ENCODE measurements at regions not wholly inside any gene's neighbourhood (a gene's known extent, or its start where the extent isn't known, plus 50 kb on each side); places are given as distances from the start of the nearest gene placed in this dataset.

DNA sequence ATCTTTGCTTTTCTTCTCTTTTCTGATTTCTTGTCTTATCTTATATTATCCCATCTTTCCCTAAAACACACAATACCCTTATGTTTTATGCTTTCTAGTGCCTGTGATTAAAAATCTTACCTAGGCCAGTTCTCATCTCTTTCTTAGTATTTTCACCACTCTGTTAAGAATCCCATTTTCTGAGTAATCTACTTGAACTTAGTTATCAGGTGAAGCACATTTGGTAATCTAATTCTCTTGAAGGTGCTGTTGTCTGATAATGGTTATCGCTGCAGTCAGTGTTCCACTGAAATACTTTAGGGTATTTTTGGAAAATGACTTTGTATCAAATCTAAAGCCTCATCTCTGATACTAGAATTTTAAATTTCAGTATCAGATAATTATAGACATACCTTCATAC lies 192.5 kb upstream of the MAN1A1 start (continued):
- TF ChIP-seq, protein P1, sequence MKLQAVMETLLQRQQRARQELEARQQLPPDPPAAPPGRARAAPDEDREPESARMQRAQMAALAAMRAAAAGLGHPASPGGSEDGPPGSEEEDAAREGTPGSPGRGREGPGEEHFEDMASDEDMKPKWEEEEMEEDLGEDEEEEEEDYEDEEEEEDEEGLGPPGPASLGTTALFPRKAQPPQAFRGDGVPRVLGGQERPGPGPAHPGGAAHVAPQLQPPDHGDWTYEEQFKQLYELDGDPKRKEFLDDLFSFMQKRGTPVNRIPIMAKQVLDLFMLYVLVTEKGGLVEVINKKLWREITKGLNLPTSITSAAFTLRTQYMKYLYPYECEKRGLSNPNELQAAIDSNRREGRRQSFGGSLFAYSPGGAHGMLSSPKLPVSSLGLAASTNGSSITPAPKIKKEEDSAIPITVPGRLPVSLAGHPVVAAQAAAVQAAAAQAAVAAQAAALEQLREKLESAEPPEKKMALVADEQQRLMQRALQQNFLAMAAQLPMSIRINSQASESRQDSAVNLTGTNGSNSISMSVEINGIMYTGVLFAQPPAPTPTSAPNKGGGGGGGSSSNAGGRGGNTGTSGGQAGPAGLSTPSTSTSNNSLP (IDR thresholded peaks at IDR 0.05; ENCODE audit: borderline replicate concordance, low read depth, low read length): peak; percentile 77; the same call in 1 of the 2 replicates
- peak; percentile 90; the same call in 1 of the 2 replicates for TF ChIP-seq TARDBP (IDR thresholded peaks at IDR 0.05)
- TF ChIP-seq ZNF668 (CRISPR knock-in tag; IDR thresholded peaks at IDR 0.05): peak; percentile 87; the same call in 1 of the 2 replicates
- no peak for TF ChIP-seq MCM5 (IDR thresholded peaks at IDR 0.05; ENCODE audit: low read depth)
- TF ChIP-seq, protein P2, sequence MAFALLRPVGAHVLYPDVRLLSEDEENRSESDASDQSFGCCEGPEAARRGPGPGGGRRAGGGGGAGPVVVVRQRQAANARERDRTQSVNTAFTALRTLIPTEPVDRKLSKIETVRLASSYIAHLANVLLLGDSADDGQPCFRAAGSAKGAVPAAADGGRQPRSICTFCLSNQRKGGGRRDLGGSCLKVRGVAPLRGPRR (CRISPR knock-in tag; IDR thresholded peaks at IDR 0.05): no peak
- peak; percentile 99 for TF ChIP-seq MEF2A (IDR thresholded peaks at IDR 0.05; ENCODE audit: control insufficient read depth, low read depth, low read length)
- TF ChIP-seq MEIS2 (IDR thresholded peaks at IDR 0.05; ENCODE audit: partially characterized antibody): peak; percentile 43
- TF ChIP-seq, protein P3, sequence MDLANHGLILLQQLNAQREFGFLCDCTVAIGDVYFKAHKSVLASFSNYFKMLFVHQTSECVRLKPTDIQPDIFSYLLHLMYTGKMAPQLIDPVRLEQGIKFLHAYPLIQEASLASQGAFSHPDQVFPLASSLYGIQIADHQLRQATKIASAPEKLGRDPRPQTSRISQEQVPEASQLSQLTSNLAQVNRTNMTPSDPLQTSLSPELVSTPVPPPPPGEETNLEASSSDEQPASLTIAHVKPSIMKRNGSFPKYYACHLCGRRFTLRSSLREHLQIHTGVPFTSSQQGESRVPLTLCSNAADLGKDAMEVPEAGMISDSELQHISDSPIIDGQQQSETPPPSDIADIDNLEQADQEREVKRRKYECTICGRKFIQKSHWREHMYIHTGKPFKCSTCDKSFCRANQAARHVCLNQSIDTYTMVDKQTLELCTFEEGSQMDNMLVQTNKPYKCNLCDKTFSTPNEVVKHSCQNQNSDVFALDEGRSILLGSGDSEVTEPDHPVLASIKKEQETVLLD (IDR thresholded peaks at IDR 0.05): peak; percentile 60; the same call in 1 of the 2 replicates
- TF ChIP-seq, protein P4, sequence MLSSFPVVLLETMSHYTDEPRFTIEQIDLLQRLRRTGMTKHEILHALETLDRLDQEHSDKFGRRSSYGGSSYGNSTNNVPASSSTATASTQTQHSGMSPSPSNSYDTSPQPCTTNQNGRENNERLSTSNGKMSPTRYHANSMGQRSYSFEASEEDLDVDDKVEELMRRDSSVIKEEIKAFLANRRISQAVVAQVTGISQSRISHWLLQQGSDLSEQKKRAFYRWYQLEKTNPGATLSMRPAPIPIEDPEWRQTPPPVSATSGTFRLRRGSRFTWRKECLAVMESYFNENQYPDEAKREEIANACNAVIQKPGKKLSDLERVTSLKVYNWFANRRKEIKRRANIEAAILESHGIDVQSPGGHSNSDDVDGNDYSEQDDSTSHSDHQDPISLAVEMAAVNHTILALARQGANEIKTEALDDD (IDR thresholded peaks at IDR 0.05): peak; percentile 80
- TF ChIP-seq HMG20A (CRISPR knock-in tag; conservative IDR thresholded peaks at IDR 0.05): peak; percentile 77
- TF ChIP-seq, protein P5, sequence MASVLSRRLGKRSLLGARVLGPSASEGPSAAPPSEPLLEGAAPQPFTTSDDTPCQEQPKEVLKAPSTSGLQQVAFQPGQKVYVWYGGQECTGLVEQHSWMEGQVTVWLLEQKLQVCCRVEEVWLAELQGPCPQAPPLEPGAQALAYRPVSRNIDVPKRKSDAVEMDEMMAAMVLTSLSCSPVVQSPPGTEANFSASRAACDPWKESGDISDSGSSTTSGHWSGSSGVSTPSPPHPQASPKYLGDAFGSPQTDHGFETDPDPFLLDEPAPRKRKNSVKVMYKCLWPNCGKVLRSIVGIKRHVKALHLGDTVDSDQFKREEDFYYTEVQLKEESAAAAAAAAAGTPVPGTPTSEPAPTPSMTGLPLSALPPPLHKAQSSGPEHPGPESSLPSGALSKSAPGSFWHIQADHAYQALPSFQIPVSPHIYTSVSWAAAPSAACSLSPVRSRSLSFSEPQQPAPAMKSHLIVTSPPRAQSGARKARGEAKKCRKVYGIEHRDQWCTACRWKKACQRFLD (CRISPR knock-in tag; IDR thresholded peaks at IDR 0.05): no peak
- no peak for TF ChIP-seq ZNF3 (CRISPR knock-in tag; IDR thresholded peaks at IDR 0.05)
- TF ChIP-seq, protein P6, sequence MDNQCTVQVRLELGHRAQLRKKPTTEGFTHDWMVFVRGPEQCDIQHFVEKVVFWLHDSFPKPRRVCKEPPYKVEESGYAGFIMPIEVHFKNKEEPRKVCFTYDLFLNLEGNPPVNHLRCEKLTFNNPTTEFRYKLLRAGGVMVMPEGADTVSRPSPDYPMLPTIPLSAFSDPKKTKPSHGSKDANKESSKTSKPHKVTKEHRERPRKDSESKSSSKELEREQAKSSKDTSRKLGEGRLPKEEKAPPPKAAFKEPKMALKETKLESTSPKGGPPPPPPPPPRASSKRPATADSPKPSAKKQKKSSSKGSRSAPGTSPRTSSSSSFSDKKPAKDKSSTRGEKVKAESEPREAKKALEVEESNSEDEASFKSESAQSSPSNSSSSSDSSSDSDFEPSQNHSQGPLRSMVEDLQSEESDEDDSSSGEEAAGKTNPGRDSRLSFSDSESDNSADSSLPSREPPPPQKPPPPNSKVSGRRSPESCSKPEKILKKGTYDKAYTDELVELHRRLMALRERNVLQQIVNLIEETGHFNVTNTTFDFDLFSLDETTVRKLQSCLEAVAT (IDR thresholded peaks at IDR 0.05): peak in 1 of 2 experiments; percentile 13; a peak in 1 of 4 replicates
- TF ChIP-seq PYGO2 (tag; IDR thresholded peaks at IDR 0.05): peak; percentile 84
- TF ChIP-seq, protein P7, sequence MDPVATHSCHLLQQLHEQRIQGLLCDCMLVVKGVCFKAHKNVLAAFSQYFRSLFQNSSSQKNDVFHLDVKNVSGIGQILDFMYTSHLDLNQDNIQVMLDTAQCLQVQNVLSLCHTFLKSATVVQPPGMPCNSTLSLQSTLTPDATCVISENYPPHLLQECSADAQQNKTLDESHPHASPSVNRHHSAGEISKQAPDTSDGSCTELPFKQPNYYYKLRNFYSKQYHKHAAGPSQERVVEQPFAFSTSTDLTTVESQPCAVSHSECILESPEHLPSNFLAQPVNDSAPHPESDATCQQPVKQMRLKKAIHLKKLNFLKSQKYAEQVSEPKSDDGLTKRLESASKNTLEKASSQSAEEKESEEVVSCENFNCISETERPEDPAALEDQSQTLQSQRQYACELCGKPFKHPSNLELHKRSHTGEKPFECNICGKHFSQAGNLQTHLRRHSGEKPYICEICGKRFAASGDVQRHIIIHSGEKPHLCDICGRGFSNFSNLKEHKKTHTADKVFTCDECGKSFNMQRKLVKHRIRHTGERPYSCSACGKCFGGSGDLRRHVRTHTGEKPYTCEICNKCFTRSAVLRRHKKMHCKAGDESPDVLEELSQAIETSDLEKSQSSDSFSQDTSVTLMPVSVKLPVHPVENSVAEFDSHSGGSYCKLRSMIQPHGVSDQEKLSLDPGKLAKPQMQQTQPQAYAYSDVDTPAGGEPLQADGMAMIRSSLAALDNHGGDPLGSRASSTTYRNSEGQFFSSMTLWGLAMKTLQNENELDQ (CRISPR knock-in tag; IDR thresholded peaks at IDR 0.05; ENCODE audit: borderline replicate concordance): no peak
- TF ChIP-seq RB1 (IDR thresholded peaks at IDR 0.05; ENCODE audit: low read depth): peak; percentile 30; the same call in 1 of the 2 replicates
- peak; percentile 94 for TF ChIP-seq SMAD1 (IDR thresholded peaks at IDR 0.05; ENCODE audit: low read depth, low read length, partially characterized antibody)
- TF ChIP-seq ZNF354B (CRISPR knock-in tag; IDR thresholded peaks at IDR 0.05): no peak
- peak; percentile 96 for TF ChIP-seq TCF3 (CRISPR knock-in tag; IDR thresholded peaks at IDR 0.05)
